ENCODE measurements at regions not wholly inside any gene's neighbourhood (a gene's known extent, or its start where the extent isn't known, plus 50 kb on each side); places are given as distances from the start of the nearest gene placed in this dataset.

GRCh38 chr9:109945573-109945972 lies 165.6 kb downstream of the PALM2AKAP2 start:
- no peak for DNase-seq (ENCODE audit: low read depth)

GRCh38 chr9:109948453-109948852 lies 168.5 kb downstream of the PALM2AKAP2 start:
- no peak for DNase-seq (ENCODE audit: low read depth)

DNA sequence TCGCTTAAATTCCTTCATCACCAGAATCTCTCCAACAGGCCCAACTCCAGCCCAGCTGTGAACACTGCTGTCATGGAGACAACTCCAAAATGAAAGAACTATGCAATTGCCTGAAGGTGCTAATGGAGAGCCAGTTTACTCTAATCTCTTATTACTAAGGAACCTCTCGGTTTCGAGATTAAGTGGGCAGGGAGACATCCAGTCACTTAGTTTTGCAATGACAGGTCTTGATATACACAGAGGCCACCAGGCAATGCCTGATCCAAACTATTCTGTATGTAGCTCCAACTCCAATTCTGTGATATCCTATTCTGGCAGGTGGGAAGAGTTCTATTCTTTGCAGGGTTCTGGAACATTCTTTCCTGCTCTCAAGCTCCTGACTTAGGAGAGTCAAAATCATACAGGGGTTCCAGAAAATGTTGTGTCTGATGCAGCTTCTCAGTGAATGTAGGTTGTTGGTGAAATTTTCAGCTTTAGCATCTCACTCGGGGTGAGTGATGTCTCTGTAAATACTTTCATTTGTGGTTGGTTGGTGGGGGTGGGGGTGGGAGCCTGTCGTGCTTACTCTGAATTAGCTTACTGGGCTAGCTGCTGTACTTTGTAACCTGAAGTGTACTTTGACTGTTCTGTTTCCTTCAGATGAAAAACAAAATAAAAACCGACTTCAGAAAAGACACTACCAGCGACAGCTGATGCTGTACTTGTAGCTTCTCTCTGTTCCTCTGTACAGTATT lies 170.9 kb downstream of the PALM2AKAP2 start:
- no peak for DNase-seq (ENCODE audit: low read depth)

- DNase-seq (ENCODE audit: low read depth), result no peak
Observed at GRCh38 chr9:109953300-109953699, 173.3 kb downstream of the PALM2AKAP2 start.

DNA sequence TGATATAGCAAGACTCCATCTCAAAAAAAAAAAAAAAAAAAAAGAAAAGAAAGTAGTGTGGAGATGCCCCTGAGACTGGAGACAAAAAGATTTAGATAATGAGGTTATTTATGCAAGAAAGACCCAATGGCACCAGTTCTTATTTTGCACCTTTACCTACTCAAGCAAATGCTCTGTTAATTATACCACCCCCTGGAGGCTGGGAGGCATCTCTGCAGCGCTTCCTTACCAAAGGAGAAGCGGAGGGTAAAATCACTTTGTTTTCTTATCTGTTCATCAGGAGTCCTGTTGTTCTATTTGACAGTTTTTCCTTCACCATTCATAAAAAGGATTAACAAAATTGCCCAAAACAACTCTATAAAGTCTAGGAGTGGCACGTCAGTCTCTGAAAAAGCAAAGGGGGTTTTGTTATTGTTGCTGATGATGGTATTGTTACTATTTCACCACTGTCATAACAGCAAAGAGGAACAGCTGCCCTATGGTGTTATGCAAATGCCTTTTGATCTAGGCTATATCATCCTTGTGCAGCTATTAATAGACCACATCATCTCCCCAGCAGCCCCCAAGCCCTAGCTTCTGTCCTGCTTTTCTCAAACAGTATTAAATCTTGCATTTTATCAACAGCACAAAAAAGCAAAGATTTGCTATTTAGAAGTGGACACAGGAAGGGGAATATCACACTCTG lies 174.0 kb downstream of the PALM2AKAP2 start:
- DNase-seq (ENCODE audit: low read depth), result no peak

GRCh38 chr9:109956717-109957440 lies 176.9 kb downstream of the PALM2AKAP2 start:
- DNase-seq (ENCODE audit: low read depth), result no peak

DNA sequence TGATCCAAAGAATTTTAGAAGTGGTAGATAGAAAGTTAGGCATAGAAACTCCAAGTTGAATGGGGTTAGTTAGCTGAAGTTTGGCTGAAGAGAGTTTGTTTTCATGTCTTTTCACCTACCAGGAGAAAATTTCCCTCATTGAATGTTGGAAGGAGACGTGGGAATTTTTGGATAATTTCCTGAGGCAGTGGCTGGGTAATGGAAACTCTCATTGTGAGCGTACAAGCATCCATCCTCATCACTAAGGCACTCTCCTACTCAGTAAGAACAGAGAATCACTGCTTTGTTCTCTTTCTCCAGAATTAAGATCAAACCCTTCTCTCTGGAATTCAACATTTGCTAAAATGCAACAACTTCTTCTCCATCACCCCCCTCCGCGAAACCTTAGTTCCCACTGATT lies 179.7 kb downstream of the PALM2AKAP2 start:
- no peak for DNase-seq (ENCODE audit: low read depth)

- DNase-seq (ENCODE audit: low read depth), result no peak
Observed at GRCh38 chr9:109961626-109962025, 181.6 kb downstream of the PALM2AKAP2 start.

DNA sequence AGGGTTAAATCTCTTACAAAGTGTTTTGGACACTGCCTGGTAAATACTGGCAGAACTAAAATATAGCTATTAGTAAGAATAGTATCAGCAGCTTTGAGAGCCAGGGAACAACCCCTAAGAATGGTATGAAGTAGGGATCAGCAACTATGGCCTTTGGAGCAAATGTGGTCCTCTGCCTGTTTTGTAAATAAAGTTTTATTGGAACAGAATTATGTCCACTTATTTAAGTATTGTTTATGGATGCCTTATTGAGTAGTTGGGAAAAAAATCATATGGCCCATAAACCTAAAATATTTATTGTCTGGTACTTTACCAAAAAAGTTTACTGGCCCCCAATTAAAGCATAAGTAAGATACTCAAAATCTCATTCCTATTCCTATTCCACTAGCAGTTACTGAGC lies 182.2 kb downstream of the PALM2AKAP2 start:
- no peak for DNase-seq (ENCODE audit: low read depth)

DNA sequence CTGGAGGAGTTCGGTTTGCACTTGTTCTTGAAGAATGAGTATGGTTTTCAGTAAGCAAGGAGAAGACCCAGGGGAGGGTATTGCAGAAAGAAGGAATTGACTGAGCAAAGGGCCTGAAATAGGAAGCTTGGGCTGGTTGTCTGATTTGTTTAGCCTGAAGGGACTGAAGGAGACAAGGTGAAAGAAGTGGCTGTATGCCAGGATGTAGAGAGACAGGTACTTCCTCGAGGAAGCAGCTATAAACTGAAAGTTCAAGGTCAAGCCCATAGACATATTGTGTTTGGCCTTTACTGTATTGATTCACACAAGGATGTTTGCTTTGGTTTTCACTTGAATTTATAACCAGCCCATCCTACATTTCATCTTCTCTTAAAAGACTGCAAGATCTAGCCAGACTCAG lies 183.1 kb downstream of the PALM2AKAP2 start:
- no peak for DNase-seq (ENCODE audit: low read depth)

DNA sequence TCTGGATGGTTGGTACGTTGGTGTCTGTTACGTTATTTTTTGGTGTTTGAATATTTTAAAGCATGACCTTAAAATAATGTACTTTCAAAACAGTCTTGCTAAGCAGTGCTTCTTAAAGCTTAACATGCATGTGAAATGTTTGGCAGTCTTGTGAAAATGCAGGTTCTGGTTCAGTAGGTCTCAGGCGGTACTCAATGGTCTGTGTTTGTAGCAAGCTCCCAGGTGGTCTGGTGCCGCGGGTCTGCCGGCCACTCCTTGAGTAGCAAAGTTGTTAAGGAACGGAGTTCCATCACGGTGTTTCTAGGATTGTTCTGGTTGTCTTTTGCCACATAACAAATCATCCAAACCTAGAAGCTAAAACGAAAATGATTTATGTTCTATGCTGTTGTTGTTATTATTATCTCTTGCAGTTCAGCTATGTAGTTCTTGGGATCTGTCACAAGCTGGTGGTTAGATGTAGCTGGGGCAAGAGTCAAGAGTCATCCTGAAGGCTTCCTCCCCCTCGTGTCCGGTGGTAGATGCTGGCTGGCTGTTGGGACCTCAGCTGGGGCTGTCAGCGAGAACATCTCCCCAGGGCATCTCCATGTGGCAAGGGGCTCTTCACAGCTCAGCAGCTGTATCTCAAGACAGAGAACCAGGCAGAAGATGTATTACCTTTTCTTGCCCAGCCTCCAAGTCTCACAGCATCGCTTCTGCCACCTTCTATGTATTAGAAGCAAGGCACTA lies 186.8 kb downstream of the PALM2AKAP2 start:
- DNase-seq (ENCODE audit: low read depth), result no peak

DNA sequence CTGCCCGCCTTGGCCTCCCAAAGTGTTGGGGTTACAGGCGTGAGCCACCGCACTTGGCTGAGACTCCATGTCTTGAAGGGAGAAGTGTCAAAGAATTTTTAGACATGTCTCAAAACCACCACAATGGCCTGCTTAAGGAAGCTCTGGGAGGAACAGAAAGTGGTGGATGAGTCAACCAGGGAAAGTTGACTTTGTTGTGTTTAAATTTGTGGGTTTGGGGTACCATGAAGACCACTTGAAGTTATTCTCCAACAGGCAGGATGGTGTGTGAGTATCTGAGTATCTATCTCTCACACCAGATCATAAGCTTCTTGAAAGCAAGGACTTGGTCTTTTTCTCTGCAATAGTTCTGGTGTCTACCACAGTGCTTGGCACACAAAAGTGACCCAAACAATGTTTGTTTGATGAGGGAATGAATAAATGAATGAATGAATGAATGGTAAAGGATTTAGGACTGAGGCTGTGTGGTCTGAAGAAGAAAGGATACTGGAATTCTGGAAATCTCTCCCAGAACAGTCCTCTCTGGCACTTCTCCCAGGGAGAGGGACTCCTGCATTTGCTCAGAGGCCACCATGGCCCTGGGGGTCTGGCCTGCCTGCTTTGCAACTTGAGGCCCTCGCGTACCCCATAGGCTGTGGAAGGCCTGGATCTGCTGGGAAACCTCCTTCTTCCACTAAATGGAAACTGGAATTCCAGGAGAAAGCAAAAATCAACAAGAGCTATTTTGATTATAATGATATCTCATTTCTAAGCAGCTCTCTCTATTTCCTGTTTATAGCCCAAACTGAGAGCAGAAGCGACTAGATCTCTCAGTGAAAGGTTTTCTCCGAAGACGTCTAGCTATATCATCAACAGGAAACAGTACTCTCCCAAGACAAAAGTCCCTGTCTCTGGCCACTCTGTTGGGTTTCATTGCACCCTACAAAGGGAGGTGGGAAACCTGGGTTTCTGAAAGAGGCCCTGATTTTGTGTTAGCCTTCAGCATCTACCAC lies 187.9 kb downstream of the PALM2AKAP2 start:
- no peak for DNase-seq (ENCODE audit: low read depth)

DNA sequence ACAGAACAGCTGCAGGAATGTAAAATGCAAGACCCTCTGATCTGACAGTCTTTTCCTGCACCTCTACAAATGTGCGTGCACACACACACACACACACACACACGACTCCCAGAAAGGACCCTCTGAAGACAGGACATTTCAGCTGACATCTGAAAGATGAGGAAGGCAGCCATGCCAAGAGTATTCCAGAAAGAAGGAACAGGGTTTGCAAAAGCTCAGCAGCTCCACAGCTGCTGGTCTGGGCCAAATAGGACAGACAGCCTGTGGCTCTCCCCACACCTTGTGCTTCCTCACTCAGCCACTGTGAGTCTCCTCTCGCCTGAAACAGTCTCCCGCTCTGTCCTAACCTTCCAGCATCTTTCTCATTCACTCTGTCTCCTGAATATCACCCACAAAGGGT lies 189.0 kb downstream of the PALM2AKAP2 start:
- no peak for DNase-seq (ENCODE audit: low read depth)

DNA sequence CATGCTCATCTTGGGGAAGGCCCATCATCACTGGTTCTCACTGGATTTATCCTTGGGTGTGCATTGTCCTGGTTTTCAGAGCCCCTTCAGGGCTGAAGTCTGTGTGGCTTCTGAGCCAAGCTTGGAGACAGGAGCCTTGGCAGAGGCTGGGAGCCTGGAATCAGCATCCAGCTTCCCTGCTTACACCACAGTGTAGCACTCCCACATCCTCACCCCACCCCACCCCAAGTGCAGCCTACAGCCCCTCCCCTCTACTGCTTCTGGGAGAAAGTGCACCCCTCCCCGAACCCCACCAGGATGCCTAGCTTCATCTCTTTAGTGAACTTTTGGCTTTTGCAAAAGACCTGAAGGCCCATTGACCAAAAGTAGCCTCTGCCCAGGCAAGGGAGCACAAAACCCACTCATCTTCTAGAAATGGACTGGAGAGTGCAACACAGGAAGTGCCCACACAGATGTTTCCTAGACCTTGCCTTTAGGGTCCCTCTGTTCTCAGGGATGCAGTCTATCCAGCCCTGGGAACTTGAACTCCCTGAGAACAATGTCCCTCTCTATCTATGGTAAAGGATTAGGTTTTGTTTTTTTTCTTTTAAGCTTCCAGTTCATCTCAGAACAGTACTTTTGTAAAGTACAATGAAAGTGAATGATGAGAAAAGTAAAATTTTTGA lies 189.7 kb downstream of the PALM2AKAP2 start:
- no peak for DNase-seq (ENCODE audit: low read depth)

DNA sequence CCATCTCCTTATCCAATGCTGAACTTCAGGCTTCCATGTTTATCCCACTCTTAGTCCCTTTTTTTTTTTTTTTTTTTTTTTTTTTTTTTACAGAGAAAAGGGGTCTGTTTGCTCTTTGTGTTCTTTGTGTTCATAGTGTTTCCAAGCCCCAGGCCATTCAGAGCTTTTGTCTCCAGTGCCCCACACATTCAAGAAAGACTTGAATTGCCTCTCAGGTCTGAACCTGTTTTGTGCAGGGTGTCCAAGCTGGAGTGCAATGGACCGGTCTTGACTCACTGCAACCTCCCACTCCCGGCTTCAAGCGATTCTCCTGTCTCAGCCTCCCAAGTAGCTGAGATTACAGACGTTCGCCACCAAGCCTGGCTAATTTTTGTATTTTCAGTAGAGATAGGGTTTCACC lies 191.2 kb downstream of the PALM2AKAP2 start:
- DNase-seq (ENCODE audit: low read depth), result no peak

GRCh38 chr9:109972026-109972882 lies 192.3 kb downstream of the PALM2AKAP2 start:
- DNase-seq (ENCODE audit: low read depth), result no peak

GRCh38 chr9:109973336-109973735 lies 193.3 kb downstream of the PALM2AKAP2 start:
- DNase-seq (ENCODE audit: low read depth), result no peak

- no peak for DNase-seq (ENCODE audit: low read depth)
Observed at GRCh38 chr9:109974143-109974917, 194.3 kb downstream of the PALM2AKAP2 start.

- no peak for DNase-seq (ENCODE audit: low read depth)
Observed at GRCh38 chr9:109974918-109975276, 194.9 kb downstream of the PALM2AKAP2 start.
